ENCODE measurements at regions not wholly inside any gene's neighbourhood (a gene's known extent, or its start where the extent isn't known, plus 50 kb on each side); places are given as distances from the start of the nearest gene placed in this dataset.

- no peak for TF ChIP-seq CTCF (IDR thresholded peaks at IDR 0.05; ENCODE audit: low read length)
- no peak for TF ChIP-seq EZH2phosphoT487 (IDR thresholded peaks at IDR 0.05; ENCODE audit: low read length)
Measured at GRCh38 chr4:177562163-177562562, 119.9 kb upstream of the AGA start.

All from MM.1S (cell line).